ENCODE measurements at regions not wholly inside any gene's neighbourhood (a gene's known extent, or its start where the extent isn't known, plus 50 kb on each side); places are given as distances from the start of the nearest gene placed in this dataset.

DNA sequence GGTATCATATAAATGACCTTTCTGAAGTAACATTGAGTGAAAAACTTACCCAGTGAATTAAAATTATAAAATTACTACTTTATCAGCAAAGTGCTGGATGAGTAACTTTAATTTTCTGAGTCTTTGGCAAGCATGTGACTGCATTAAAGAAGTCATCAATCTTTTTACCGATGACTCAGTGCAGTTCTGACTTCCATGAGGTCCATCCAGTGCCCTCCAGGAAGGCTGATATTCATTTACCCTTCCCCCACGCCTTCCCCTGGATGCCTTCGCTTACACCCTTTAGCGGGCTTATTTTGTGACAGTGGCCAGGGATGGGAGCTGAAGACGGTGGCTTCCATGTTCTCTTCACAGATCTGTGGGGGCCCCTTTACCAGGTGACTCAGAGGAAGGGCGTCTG, 572.9 kb upstream of the PFKP start:
- DNase-seq: no peak

DNA sequence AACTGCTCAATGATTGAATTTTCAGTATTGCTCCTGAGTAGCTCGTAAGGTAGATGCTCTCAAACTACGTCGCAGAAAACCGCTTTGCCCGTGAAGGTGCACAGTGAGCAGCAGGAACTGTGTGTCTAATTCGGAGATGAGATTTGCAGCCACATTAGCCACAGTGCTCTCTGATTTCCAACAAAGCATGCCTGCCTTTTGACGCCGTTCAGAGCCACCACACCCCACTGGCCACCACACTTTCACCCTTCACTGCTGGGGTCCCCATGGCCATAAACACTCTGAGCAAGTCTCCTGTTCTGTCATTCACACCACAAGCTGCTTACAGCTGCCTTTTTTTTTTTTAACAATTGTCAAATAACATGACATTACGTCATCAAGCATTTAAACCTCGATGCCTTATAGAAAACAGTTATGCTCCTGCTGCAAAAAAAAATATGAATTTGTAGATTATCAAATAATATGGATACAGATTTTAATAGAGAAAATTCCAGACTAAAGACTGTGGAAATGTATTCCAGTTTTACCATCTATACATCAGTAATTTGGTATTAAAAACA, 578.8 kb upstream of the PFKP start:
- DNase-seq: no peak

DNA sequence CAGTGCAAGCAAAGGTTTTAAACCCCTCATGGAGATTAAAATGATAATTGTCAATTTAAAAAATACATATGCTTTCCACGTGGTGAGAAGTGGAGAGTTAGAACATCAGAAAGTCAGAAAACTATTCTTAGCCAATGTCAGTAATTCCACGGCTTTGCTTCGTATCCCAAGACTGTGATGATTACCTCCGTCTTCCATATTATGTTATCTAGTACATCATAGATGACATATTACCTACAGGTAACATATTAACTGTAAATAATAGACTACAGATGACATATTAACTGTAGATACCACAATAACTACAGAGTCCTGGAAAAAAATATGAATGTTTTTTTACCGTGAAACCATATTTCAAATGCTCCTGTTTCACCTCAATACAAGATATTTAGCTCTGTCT, 579.4 kb upstream of the PFKP start:
- DNase-seq: no peak

DNA sequence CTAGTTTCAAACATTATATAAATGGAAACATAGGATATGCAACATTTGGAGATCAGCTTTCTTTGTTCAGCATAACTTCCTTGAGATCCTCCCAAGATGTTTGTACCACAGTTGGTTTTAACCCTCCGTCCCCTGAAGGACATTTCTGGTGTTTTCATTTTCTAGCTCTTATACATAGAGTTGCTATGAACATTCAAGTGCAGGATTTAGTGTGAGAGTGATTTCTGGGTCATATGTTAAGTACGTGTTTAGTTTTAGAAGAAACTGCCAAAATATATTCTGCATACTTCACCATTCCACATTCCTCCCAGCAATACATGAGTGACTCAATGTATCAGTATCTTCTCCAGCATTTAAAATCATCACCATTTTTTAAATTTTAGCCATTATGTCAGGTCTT, 588.7 kb upstream of the PFKP start:
- DNase-seq: no peak

DNA sequence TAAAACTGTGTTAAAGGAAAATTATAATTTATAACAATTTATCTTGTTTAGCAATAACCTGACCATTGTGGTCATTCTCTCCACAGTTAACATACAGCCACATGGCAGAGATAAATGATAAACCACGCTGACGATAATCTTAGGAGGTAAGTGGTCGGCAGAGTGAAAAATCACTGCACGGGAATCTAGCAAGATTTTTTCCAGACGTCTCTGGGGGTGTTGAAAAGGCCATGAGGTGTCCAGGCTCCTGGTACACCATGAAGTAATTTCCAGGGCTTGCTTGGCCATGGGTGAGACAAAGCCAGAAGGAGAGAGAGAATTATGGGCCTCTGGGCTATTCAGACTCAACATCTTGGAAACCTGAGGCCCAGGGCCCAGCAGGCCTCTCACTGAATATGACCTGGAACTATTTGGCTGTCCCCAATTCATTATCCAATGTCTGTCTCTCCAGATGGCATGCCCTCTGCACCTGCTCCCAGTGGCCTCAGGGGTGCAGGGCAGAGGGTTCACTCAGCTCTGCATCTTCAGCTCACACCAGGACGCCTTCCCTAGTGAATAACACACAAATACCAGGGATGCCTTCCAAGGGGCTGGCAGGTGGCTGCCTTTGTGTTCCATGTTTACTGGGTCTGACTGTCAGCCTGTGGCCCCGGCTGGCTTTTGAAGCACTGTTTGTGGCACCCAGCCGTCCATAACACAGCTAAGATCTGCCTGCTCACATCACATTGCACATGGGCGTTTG, 590.4 kb upstream of the PFKP start:
- DNase-seq: no peak

DNA sequence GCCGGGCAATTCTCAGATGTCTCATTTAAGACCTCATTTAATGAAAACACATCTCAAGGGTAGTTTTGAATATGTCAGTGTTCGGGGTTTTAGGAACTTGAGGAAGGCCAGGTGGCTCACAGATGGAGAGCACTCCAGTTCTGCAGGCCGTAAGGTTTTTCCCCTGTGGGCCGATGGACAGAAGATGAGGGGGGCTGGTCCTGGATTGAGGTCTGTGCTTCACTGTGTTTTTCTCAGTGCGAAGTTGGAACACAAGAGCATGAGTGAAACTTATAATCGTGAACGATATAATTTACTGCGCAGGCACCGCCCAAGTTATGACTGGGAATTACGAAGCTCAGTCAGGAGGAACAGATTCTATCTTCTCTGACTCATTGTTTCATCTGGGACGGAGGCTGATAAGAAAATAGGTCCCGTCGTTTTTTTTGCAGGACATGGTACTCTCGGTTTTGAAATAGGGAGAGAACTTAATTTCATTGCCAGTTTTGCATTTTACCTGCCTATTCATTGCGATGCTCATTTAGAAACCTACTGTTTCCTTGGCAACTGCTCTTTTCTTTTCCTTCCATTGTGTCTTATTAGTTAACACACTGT, 591.0 kb upstream of the PFKP start:
- no peak for DNase-seq

DNA sequence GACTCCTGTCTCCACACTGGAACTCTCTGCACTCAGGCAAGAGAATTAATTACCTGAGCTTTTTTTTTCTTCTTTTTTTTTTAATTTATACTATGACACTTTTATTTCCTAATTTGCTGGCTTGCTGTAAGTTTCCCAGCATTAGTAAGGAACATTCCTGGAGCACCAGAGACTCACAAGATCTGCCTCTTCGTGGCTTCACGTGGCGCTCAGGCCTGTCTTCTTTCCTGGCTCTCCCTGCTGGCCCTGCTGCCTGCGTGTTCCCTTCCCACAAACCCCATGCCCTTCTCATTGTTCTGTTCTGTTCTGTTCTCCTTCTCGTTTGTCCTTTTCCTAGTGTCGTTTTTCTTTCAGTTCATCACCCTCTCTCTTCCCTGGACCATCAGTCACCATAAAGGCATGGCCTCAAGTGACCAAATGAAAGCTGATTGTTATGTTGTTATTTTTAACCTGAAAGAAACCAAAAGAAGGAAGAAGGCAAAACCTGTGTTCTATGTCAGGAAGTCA, 591.6 kb upstream of the PFKP start:
- no peak for DNase-seq

DNA sequence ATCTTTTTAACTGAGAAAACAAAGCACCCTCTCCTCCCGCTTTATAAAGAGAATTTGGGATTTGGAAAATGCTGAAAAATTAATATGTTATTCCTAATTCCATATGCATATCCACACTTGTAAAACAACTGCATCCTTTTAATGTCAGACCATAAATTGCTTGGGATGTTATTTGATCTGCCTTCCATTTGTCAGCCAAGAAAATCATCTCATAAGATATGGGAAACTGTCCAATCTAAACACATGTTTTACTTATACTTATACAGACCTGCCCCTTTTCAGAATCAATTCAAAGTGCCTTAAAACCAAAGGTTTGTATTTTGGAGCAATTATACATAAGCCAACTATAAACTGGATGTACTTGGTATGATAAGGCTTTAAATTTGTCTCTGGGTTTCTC, 595.5 kb upstream of the PFKP start:
- DNase-seq: no peak

DNA sequence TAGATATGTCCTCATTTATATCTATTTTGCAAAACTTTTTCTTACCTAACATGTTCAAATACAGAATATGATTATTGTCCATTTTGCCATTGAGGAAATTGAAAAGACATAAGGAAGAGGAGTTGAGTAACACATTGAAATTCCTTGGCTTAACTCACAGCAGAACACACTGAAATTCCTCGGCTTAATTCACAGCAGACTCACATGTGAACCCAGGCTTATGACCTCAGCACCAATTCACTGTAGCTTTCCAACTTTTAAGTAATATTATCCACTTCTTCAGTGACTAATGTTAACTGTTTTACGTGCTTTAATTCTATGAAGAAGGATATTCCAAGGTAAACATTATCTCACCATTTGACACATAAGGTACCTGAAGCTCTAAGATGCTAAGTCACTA, 597.5 kb upstream of the PFKP start:
- DNase-seq: no peak

DNA sequence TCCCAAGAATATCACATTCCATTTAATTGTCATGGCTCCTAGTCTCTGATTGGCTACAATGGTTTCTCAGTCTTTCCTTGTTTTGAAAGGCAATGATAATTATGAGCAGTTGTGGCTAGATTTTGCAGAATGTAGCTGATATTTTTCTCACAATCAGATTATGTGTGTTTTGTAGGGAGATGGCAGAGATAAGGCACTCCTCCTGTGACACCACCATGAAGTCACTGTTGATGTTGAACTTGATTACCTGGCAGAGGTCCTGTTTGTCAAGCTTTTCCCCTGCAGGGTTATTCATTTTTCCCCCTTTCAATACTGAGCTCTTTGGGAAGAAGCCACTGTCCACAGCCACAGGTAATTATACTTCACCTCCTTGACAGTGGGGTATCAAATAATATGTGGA, 602.9 kb upstream of the PFKP start:
- DNase-seq: no peak

DNA sequence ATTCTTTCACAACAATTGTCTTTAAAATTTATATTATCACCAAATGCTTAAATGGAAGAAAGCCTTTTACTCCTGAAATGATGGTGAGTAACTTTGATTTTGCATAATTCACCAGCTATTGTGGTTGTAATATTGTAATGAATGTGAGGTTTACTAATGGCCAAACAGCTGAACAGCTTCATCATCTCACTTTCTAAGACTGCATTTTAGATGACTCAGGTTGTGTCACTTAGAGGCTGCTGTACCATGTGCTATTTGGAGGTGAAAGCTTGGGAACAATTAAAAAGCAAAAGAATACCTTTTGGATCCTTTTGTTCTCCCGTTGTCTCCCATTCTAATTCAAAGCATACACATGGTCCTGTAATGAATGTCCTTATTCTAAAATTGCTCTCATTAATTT, 604.0 kb upstream of the PFKP start:
- DNase-seq: no peak

DNA sequence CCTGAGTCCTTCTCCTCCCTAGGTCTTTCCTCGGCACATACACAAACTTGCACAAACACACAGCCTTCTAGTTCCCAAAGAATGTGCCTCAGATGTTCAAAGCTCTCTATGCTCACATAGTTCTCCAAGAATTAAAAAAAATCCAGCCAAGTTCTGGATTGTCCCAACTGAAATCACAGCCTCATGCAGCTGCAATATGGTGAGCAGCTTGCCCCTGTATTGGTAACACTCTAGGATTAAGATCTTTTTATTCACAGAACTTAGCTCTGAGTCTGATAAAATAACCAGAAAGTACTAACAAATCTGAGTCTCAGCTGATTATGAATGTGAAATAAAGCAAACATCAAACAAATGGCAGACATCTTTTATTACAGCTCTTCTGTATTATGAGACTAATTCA, 604.8 kb upstream of the PFKP start:
- no peak for DNase-seq

DNA sequence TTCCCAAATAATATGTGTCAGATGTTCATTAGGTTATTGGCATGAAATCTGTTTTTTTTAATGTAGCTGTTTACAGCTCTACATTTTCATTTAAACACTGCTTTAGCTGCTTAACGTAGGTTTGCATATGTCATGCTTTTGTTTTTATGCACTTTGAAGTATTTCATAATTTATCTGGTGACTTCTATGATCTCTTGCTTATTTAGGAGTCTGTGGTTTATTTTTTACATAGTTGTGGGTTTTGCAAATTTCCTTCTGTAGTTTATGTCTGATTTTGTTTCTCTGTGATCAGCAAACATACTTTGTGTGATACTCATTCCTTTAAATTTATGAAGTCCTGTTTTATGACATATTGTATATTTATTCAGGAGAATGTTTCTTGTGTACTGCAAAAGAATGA, 606.5 kb upstream of the PFKP start:
- peak; percentile 5 for DNase-seq

DNA sequence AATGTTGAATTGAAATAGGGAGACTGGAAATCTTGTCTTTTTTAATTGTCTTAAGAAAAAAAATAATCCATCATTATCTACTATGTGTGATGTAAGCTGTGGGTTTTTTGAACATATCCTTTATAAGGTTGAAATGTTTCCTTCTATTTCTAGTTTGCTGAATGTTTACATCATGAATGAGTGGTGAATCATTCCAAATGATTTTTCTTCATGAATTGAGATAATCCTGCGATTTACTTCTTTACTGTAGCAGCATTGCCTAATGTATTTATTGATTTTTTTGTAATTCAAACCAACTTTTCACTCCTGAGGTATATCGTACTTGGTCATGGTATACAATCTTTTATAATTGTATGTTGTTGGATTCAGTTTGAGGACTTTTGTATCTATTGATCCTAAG, 607.6 kb upstream of the PFKP start:
- no peak for DNase-seq

DNA sequence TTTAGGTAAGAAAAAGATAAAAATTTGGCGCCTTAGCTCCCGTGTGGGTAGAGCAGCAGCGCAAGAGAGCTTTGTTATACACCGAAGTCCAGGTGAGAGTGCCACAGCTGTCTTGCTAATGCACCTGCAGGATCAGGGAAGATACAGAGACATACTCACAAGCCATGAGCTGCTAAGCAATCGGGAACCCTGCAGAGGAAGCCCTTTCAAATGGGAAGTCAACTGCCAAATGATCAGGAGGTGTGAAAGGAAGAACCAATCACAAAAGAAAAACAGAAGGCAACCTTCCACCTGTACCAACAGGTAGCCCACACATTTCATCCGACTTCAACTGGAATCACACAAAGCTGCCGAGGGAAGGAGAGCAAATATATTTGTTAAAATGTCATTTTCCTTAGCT, 610.5 kb upstream of the PFKP start:
- DNase-seq: no peak

DNA sequence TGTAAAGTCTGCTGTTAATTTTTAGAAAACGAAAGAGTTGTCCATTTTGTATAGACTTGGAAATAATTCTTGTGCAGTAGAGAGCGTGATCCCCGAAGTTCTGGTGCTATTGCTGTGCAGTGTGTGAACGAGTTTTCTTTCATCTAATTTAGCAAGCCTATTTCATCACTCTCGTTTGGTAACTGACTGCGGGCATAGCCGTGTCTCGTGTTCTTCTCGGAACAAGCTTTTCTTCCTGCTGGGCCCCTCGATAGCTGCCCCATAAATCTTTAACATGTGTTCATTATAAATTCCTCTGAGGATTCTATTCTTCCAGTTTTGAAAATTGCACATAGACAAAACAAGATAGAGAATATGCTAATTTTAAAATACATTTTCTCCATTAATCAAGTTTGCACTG, 622.0 kb upstream of the PFKP start:
- no peak for DNase-seq

DNA sequence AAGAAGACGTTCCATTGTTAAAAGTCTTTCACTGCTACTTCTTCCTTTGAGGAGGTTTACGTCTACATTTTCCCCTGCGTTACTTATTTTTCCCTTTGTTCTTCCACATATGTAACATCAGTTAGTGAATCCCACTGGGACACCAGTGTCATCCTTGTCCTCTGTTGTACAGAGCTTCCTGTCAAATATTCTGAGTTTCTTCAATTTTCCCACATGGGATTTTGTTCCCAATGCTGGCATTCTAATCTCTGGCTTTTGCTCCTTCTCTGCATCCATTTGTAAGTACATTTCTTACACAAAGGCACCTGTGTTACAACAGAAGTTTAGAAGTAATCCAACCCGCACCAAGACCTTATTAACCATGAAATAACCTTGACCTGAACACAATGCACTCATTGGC, 627.4 kb upstream of the PFKP start:
- DNase-seq: no peak

DNA sequence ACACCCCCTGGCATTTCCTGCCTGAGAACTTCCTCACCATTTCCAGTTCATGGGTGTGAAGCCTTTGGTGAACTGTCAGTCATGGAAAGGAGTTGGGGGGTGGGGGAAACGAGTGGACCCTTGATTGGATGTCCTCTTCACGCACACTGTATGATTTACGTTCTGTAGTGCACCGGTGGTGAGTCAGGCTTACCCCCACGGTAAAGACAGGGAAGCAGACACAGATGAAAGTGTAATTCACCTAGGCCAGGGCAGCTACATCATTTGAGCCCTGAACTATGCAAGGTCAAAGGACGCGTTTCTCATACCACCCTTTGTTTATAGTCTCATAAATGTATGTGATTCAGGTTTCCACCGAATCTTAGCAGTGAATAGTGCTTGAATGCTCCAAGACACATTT, 628.3 kb upstream of the PFKP start:
- no peak for DNase-seq

DNA sequence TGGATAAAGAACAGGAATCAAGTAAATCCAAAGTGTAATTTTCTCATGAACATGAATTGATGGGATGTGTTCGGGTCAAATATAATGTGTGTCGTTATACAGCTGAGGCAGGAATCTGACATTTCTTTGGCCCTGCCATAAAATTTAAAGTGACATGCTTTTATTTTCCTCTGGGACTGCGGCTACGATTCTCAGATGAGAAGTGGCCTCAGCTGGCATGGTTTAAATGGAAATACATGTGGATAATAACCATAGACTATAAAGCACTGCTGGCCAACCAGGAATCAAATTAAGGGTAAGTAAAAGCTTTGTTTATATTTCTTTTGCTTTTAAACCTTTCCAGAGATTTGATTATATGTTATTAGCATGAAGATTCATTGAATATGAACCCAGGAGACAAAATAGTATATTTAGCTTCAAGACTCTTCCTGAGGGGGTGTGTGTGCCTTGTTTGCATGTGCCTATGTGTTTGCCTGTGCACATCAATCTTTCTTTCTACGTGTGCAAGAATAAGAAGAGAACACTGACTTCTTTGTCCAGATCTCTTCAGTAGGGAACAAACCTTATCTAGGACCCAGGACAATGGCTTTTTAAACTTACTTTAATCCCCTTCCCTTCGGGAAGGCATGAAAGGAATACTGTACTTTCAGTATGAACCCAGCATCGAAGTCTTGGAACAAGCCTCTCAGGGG, 629.0 kb upstream of the PFKP start:
- DNase-seq: no peak

DNA sequence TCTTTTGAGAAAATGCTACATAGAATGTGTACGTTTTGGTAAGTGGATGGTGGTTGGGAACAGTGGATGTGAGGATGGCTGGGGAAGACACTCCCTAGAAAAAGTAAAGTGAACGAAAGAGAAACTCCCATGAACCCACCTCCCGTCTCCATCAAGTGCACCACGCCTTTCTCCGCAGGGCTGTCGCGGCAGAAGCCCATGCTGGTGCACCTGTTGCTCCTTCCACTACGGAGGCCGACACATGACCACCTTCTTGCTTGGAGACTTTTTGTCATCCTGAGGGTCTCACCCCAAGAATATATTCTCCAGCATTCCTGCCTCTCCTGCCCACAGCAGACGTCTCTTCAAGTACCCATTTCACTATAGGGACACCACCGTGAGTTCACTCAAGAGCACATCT, 630.4 kb upstream of the PFKP start:
- DNase-seq: no peak

DNA sequence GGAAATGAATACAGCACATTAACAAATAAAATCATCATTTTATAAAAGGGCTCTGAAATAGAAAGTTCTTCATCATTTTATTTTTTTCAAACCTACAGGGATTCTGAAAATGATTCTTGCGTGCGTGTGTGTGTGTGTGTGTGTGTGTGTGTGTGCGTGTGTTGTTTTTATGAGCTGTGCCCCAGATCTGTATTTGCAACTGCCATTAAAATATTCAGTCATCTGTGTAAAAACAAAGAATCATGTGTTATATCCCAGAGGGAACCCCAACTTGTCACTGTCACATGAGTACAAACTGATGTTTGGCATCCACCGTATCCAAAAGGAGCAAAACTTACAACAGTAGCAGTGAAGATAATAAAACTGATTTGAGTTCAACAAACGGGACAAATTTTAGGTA, 635.4 kb upstream of the PFKP start:
- DNase-seq: no peak

DNA sequence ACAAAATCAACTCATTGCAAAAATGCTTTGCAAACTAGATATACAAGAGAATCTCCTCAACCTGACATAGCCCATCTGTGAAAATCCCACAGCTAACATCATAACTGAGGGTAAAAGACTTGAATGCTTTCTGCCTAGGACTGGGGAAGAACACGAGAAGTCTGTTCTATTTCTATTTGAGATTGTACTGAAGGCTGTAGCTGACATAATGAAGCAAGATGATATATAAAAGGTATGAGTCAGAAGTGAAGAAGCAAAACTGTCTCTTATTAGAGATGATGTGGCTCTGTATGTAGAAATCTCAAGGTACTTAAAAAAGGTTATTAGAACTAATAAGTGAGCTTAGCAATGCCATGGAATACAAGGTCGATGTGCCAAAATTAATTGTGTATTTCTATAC, 639.9 kb upstream of the PFKP start:
- no peak for DNase-seq

DNA sequence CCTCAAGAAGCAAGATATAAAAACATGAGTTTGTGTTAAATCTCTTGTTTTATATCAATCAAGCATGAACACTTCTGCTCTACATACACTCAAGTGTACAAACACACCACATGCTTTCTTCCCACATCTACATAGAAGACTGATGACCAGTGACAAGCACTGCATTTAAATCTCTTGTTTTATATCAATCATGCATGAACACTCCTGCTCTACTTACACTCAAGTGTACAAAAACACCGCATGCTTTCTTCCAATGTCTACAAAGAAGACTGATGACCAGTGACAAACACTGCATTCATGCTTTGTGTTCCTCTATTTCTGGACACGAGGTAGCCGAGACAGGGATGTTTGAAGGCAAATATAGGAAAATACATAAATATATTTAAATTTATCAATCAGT, 642.0 kb upstream of the PFKP start:
- DNase-seq: no peak

DNA sequence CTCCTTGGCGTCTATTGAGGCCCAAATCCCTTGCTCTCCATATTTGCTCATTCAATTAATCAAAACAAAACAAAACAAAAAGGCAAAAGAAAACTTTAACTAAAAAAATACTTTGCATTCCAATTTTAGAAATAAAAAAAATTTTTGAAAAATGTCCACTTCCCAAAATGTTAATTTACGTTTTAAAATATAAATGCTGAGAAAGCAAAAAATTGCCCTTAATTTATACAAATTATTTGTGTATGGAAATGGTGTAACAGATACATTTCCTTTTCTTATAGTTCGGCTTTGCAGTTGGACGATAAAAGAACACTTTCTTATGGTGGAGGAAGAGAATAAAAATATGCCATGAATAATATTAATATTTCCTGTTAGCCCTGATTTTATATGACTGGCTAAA, 652.8 kb upstream of the PFKP start:
- no peak for DNase-seq
